WTC11 (cell line): ENCODE measurements at regions not wholly inside any gene's neighbourhood (a gene's known extent, or its start where the extent isn't known, plus 50 kb on each side); places are given as distances from the start of the nearest gene placed in this dataset.

ENCODE experiments used
- ATAC-seq: fragments of 200-7000 bp; cut with Tn5 transposase; 2 replicates; pipeline ENCODE4 v1.10.0; 2021; ENCODE audit warnings: mild to moderate bottlenecking, moderate library complexity
- CTCF ChIA-PET: fragments of 300-600 bp; sonication (Branson Sonifier 250); formaldehyde crosslinking; loops from one replicate; lab custom pipeline; 2021; ENCODE audit warnings: antibody characterized with exemption; lab: Charles Lee
- POLR2A ChIA-PET: fragments of 350-600 bp; sonication (Branson Sonifier 250); formaldehyde crosslinking; loops from one replicate; lab custom pipeline; 2021; ENCODE audit warnings: antibody characterized with exemption; lab: Charles Lee
- DNase-seq: peaks from one replicate; pipeline ENCODE4 v3.0.0; 2021; ENCODE audit warnings: low spot score
- H3K27ac Mint-ChIP-seq: 2 replicates; pipeline ENCODE4 v1.8.0; 2021; ENCODE audit warnings: mixed read lengths
- H3K27me3 Mint-ChIP-seq: 2 replicates; pipeline ENCODE4 v1.8.0; 2021; ENCODE audit warnings: low read depth, mild to moderate bottlenecking, moderate library complexity, mixed read lengths
- H3K36me3 Mint-ChIP-seq: 2 replicates; pipeline ENCODE4 v1.8.0; 2021; ENCODE audit warnings: mixed read lengths
- H3K4me1 Mint-ChIP-seq: 2 replicates; pipeline ENCODE4 v1.8.0; 2022; ENCODE audit warnings: mixed read lengths
- H3K4me3 Mint-ChIP-seq: 2 replicates; pipeline ENCODE4 v1.8.0; 2021; ENCODE audit warnings: mild to moderate bottlenecking, moderate library complexity, mixed read lengths
- H3K9me3 Mint-ChIP-seq: 2 replicates; pipeline ENCODE4 v1.8.0; 2021; ENCODE audit warnings: mixed read lengths
- AR ChIP-seq: fragments of 250-450 bp; sonication (Bioruptor Pico); IDR thresholded peaks from 2 replicates; pipeline ENCODE4 v1.9.0; 2021; ENCODE audit warnings: mild to moderate bottlenecking
- EMX1 ChIP-seq: fragments of 250-450 bp; sonication (Bioruptor Pico); IDR thresholded peaks from 2 replicates; pipeline ENCODE4 v1.8.0; 2021; ENCODE audit warnings: mild to moderate bottlenecking
- FOXJ3 ChIP-seq: sonication (generic); formaldehyde crosslinking; IDR thresholded peaks from 2 replicates; pipeline ENCODE4 v1.9.0; 2021; ENCODE audit warnings: missing genetic modification reagents, mild to moderate bottlenecking, borderline replicate concordance
- JUN ChIP-seq: sonication (generic); formaldehyde crosslinking; IDR thresholded peaks from 2 replicates; pipeline ENCODE4 v1.8.0; 2023; ENCODE audit warnings: mild to moderate bottlenecking, missing genetic modification reagents
- NFATC4 ChIP-seq: fragments of 250-450 bp; sonication (Bioruptor Pico); IDR thresholded peaks from 2 replicates; pipeline ENCODE4 v1.9.0; 2021; ENCODE audit warnings: mild to moderate bottlenecking
- NFE2L1 ChIP-seq: sonication (generic); formaldehyde crosslinking; IDR thresholded peaks from 2 replicates; pipeline ENCODE4 v1.8.1; 2023; ENCODE audit warnings: missing genetic modification reagents
- NFYB ChIP-seq: sonication (generic); formaldehyde crosslinking; conservative IDR thresholded peaks from 2 replicates; pipeline ENCODE4 v1.8.0; 2022; ENCODE audit warnings: low read depth, missing genetic modification reagents
- NR2C2 ChIP-seq: sonication (generic); formaldehyde crosslinking; IDR thresholded peaks from 2 replicates; pipeline ENCODE4 v1.8.0; 2022; ENCODE audit warnings: mild to moderate bottlenecking, missing genetic modification reagents
- SP1 ChIP-seq: sonication (generic); formaldehyde crosslinking; conservative IDR thresholded peaks from 2 replicates; pipeline ENCODE4 v1.8.1; 2022; ENCODE audit warnings: missing genetic modification reagents
- USF1 ChIP-seq: sonication (generic); formaldehyde crosslinking; IDR thresholded peaks from 2 replicates; pipeline ENCODE4 v1.8.0; 2022; ENCODE audit warnings: mild to moderate bottlenecking, missing genetic modification reagents
- ZNF281 ChIP-seq: sonication (generic); formaldehyde crosslinking; IDR thresholded peaks from 2 replicates; pipeline ENCODE4 v1.8.0; 2023; ENCODE audit warnings: mild to moderate bottlenecking, missing genetic modification reagents
- ZNF423 ChIP-seq: fragments of 250-450 bp; sonication (Bioruptor Pico); IDR thresholded peaks from 2 replicates; pipeline ENCODE4 v2.1.2; 2022; ENCODE audit warnings: mild to moderate bottlenecking, moderate library complexity
- ZNF512 ChIP-seq: sonication (generic); formaldehyde crosslinking; IDR thresholded peaks from 2 replicates; pipeline ENCODE4 v1.8.1; 2022; ENCODE audit warnings: missing genetic modification reagents, borderline replicate concordance
- TF ChIP-seq, protein P1 (sequence below): sonication (generic); formaldehyde crosslinking; IDR thresholded peaks from 2 replicates; pipeline ENCODE4 v1.8.0; 2023; ENCODE audit warnings: missing genetic modification reagents
- TF ChIP-seq, protein P2 (sequence below): fragments of 200-600 bp; IDR thresholded peaks from 2 replicates; pipeline ENCODE4 v1.8.0; 2022; ENCODE audit warnings: antibody characterized with exemption
- TF ChIP-seq, protein P3 (sequence below): sonication (generic); formaldehyde crosslinking; conservative IDR thresholded peaks from 2 replicates; pipeline ENCODE4 v1.8.1; 2023; ENCODE audit warnings: mild to moderate bottlenecking, low read depth, missing genetic modification reagents, moderate library complexity
- TF ChIP-seq, protein P4 (sequence below): sonication (generic); formaldehyde crosslinking; IDR thresholded peaks from 2 replicates; pipeline ENCODE4 v1.8.0; 2022; ENCODE audit warnings: mild to moderate bottlenecking, missing genetic modification reagents
- TF ChIP-seq, protein P5 (sequence below): sonication (generic); formaldehyde crosslinking; IDR thresholded peaks from 2 replicates; pipeline ENCODE4 v1.8.0; 2023; ENCODE audit warnings: missing genetic modification reagents, mild to moderate bottlenecking, borderline replicate concordance

DNA sequence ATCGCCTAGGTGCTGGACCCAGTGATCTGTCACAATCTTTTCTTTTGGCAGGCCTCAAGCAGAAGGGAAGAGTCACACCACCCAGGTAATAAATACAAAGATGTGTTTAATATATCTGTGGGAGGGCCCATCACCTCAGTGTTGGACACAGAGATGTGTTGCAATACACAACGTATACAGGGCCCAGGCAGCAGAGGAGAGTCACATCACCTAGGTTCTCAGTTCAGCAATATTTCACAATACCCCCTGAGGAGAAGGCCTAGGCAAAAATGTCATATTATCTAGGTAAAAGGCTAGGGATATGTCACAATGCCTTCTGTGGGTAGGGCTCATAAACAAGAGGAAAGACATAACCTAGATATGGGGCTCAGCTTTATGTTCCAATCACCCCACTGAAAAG lies 53.5 kb upstream of the ZNF728 start:
- H3K4me3 Mint-ChIP-seq, result no peak overlapping the region
- H3K36me3 Mint-ChIP-seq, result peaks cover 45% of the 10 kb centered on the region
- ATAC-seq (no peak), DNase-seq (no peak)
- H3K27me3 Mint-ChIP-seq, result peaks cover 4% of the 10 kb centered on the region
- H3K4me1 Mint-ChIP-seq, result no peaks in the 10 kb centered on the region
- no peak overlapping the region for H3K27ac Mint-ChIP-seq
- ChIA-PET CTCF (no interaction called here), POLR2A (no interaction called here)
- peaks cover 79% of the 10 kb centered on the region for H3K9me3 Mint-ChIP-seq
- TF ChIP-seq, protein P1, sequence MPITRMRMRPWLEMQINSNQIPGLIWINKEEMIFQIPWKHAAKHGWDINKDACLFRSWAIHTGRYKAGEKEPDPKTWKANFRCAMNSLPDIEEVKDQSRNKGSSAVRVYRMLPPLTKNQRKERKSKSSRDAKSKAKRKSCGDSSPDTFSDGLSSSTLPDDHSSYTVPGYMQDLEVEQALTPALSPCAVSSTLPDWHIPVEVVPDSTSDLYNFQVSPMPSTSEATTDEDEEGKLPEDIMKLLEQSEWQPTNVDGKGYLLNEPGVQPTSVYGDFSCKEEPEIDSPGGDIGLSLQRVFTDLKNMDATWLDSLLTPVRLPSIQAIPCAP (CRISPR knock-in tag), result no peak
- TF ChIP-seq AR (no peak), EMX1 (no peak), NFE2L1 (no peak), NFATC4 (CRISPR knock-in tag) (no peak), ZNF512 (CRISPR knock-in tag) (no peak), FOXJ3 (CRISPR knock-in tag) (no peak), ZNF423 (no peak), NR2C2 (CRISPR knock-in tag) (no peak), NFYB (CRISPR knock-in tag) (no peak), USF1 (CRISPR knock-in tag) (no peak), ZNF281 (no peak), JUN (no peak), SP1 (CRISPR knock-in tag) (no peak)
- TF ChIP-seq, protein P2, sequence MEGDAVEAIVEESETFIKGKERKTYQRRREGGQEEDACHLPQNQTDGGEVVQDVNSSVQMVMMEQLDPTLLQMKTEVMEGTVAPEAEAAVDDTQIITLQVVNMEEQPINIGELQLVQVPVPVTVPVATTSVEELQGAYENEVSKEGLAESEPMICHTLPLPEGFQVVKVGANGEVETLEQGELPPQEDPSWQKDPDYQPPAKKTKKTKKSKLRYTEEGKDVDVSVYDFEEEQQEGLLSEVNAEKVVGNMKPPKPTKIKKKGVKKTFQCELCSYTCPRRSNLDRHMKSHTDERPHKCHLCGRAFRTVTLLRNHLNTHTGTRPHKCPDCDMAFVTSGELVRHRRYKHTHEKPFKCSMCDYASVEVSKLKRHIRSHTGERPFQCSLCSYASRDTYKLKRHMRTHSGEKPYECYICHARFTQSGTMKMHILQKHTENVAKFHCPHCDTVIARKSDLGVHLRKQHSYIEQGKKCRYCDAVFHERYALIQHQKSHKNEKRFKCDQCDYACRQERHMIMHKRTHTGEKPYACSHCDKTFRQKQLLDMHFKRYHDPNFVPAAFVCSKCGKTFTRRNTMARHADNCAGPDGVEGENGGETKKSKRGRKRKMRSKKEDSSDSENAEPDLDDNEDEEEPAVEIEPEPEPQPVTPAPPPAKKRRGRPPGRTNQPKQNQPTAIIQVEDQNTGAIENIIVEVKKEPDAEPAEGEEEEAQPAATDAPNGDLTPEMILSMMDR, result no peak
- TF ChIP-seq, protein P3, sequence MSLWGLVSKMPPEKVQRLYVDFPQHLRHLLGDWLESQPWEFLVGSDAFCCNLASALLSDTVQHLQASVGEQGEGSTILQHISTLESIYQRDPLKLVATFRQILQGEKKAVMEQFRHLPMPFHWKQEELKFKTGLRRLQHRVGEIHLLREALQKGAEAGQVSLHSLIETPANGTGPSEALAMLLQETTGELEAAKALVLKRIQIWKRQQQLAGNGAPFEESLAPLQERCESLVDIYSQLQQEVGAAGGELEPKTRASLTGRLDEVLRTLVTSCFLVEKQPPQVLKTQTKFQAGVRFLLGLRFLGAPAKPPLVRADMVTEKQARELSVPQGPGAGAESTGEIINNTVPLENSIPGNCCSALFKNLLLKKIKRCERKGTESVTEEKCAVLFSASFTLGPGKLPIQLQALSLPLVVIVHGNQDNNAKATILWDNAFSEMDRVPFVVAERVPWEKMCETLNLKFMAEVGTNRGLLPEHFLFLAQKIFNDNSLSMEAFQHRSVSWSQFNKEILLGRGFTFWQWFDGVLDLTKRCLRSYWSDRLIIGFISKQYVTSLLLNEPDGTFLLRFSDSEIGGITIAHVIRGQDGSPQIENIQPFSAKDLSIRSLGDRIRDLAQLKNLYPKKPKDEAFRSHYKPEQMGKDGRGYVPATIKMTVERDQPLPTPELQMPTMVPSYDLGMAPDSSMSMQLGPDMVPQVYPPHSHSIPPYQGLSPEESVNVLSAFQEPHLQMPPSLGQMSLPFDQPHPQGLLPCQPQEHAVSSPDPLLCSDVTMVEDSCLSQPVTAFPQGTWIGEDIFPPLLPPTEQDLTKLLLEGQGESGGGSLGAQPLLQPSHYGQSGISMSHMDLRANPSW (CRISPR knock-in tag), result no peak
- TF ChIP-seq, protein P4, sequence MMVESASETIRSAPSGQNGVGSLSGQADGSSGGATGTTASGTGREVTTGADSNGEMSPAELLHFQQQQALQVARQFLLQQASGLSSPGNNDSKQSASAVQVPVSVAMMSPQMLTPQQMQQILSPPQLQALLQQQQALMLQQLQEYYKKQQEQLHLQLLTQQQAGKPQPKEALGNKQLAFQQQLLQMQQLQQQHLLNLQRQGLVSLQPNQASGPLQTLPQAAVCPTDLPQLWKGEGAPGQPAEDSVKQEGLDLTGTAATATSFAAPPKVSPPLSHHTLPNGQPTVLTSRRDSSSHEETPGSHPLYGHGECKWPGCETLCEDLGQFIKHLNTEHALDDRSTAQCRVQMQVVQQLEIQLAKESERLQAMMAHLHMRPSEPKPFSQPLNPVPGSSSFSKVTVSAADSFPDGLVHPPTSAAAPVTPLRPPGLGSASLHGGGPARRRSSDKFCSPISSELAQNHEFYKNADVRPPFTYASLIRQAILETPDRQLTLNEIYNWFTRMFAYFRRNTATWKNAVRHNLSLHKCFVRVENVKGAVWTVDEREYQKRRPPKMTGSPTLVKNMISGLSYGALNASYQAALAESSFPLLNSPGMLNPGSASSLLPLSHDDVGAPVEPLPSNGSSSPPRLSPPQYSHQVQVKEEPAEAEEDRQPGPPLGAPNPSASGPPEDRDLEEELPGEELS (CRISPR knock-in tag), result no peak
- TF ChIP-seq, protein P5, sequence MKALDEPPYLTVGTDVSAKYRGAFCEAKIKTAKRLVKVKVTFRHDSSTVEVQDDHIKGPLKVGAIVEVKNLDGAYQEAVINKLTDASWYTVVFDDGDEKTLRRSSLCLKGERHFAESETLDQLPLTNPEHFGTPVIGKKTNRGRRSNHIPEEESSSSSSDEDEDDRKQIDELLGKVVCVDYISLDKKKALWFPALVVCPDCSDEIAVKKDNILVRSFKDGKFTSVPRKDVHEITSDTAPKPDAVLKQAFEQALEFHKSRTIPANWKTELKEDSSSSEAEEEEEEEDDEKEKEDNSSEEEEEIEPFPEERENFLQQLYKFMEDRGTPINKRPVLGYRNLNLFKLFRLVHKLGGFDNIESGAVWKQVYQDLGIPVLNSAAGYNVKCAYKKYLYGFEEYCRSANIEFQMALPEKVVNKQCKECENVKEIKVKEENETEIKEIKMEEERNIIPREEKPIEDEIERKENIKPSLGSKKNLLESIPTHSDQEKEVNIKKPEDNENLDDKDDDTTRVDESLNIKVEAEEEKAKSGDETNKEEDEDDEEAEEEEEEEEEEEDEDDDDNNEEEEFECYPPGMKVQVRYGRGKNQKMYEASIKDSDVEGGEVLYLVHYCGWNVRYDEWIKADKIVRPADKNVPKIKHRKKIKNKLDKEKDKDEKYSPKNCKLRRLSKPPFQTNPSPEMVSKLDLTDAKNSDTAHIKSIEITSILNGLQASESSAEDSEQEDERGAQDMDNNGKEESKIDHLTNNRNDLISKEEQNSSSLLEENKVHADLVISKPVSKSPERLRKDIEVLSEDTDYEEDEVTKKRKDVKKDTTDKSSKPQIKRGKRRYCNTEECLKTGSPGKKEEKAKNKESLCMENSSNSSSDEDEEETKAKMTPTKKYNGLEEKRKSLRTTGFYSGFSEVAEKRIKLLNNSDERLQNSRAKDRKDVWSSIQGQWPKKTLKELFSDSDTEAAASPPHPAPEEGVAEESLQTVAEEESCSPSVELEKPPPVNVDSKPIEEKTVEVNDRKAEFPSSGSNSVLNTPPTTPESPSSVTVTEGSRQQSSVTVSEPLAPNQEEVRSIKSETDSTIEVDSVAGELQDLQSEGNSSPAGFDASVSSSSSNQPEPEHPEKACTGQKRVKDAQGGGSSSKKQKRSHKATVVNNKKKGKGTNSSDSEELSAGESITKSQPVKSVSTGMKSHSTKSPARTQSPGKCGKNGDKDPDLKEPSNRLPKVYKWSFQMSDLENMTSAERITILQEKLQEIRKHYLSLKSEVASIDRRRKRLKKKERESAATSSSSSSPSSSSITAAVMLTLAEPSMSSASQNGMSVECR (CRISPR knock-in tag), result no peak
